HCT116 (cell line): ENCODE measurements at regions not wholly inside any gene's neighbourhood (a gene's known extent, or its start where the extent isn't known, plus 50 kb on each side); places are given as distances from the start of the nearest gene placed in this dataset.

Experiments used
- ATAC-seq: fragments of 200-7000 bp; cut with Tn5 transposase; 2 replicates; pipeline ENCODE4 v1.9.1; 2020; ENCODE audit warnings: mild to moderate bottlenecking, moderate library complexity
- BruUV-seq: library from RNA; stranded (reverse); fragments of 400-500 nt; replicated peaks from 2 replicates; lab custom pipeline; 2021; lab: Mats Ljungman, UMichigan
- CTCF ChIA-PET: fragments of 300-600 bp; sonication (Branson Sonifier 250); formaldehyde crosslinking; loops from one replicate; lab custom pipeline; 2021; ENCODE audit warnings: antibody characterized with exemption; lab: Charles Lee
- POLR2A ChIA-PET: fragments of 300-600, 350-600 bp; sonication (Branson Sonifier 250); formaldehyde crosslinking; loops from one replicate; lab custom pipeline; 2021; ENCODE audit warnings: antibody characterized with exemption; lab: Charles Lee
- RAD21 ChIA-PET, 2 experiments: fragments of 300-600 bp; sonication (Branson Sonifier 250); formaldehyde crosslinking; loops; one replicate each; lab custom pipeline; 2023; ENCODE audit warnings: low total read pairs in 2 of 2; ENCODE audit not compliant: uncharacterized antibody in 2 of 2, unreplicated experiment in 2 of 2, low non-redundant PET in 1 of 2; lab: Charles Lee
- DNase-seq: peaks from one replicate; pipeline ENCODE4 v3.0.0-alpha.2; 2010; ENCODE audit warnings: low read depth, low spot score
- H2AFZ ChIP-seq: fragments of 200-600 bp; shearing (Covaris generic), sonication (generic); 2 replicates; pipeline ENCODE4 v1.6.1; 2017; ENCODE audit warnings: low read depth, mixed run types, mixed read lengths, antibody characterized with exemption, low read length; ENCODE audit not compliant: poor library complexity, severe bottlenecking
- H3K27ac ChIP-seq: 2 replicates; pipeline ENCODE4 v1.5.1; 2012; ENCODE audit warnings: low read depth, low read length
- H3K27me3 ChIP-seq: fragments of 200-600 bp; sonication (generic); 2 replicates; pipeline ENCODE4 v1.6.1; 2016; ENCODE audit warnings: mixed run types, low read length, mixed read lengths; ENCODE audit not compliant: insufficient read depth
- H3K36me3 ChIP-seq, 2 experiments: fragments of 200-500 bp in 1 of 2; fragments of 200-600 bp in 1 of 2; sonication (Bioruptor generic) in 1 of 2; sonication (generic) in 1 of 2; 2 replicates each; pipeline versions ENCODE4 v1.5.1 to v1.6.1; 2014 to 2016; ENCODE audit warnings: low read length in 2 of 2, inconsistent platforms in 1 of 2, mixed read lengths in 1 of 2, mixed run types in 1 of 2; ENCODE audit not compliant: insufficient read depth in 2 of 2, control insufficient read depth in 1 of 2
- H3K4me1 ChIP-seq, 2 experiments: fragments of 200-600 bp in 1 of 2; sonication (generic) in 1 of 2; 2 replicates each; pipeline versions ENCODE4 v1.5.1 to v1.6.1; 2012 to 2017; ENCODE audit warnings: low read length in 2 of 2, inconsistent platforms in 1 of 2, mild to moderate bottlenecking in 1 of 2, mixed read lengths in 1 of 2, mixed run types in 1 of 2, moderate library complexity in 1 of 2; ENCODE audit not compliant: insufficient read depth in 2 of 2, control insufficient read depth in 1 of 2
- H3K4me2 ChIP-seq: fragments of 200-600 bp; sonication (generic); 2 replicates; pipeline ENCODE4 v1.6.1; 2017; ENCODE audit warnings: mixed run types, low read length, mixed read lengths
- H3K4me3 ChIP-seq, 2 experiments: fragments of 200-600 bp in 1 of 2; sonication (generic) in 1 of 2; replicated peaks in 1 of 2; 2 replicates each; pipeline ENCODE4 v1.5.1; 2011 to 2016; ENCODE audit warnings: low read length in 2 of 2, control low read depth in 1 of 2, low read depth in 1 of 2, mild to moderate bottlenecking in 1 of 2, mixed read lengths in 1 of 2, mixed run types in 1 of 2
- H3K79me2 ChIP-seq: fragments of 200-600 bp; sonication (generic); 2 replicates; pipeline ENCODE4 v1.6.1; 2017; ENCODE audit warnings: mild to moderate bottlenecking, mixed run types, low read length, moderate library complexity, mixed read lengths; ENCODE audit not compliant: insufficient read depth
- H3K9ac ChIP-seq: fragments of 200-600 bp; sonication (generic); 2 replicates; pipeline ENCODE4 v1.6.1; 2016; ENCODE audit warnings: low read length, mixed read lengths
- H3K9me2 ChIP-seq: fragments of 200-600 bp; sonication (generic), shearing (Covaris generic); 2 replicates; pipeline ENCODE4 v1.6.1; 2017; ENCODE audit warnings: mixed run types, mild to moderate bottlenecking, moderate library complexity; ENCODE audit not compliant: insufficient read depth
- H3K9me3 ChIP-seq, 2 experiments: fragments of 200-500 bp in 1 of 2; fragments of 200-600 bp in 1 of 2; sonication (Bioruptor generic) in 1 of 2; sonication (generic) in 1 of 2; 2 replicates each; pipeline ENCODE4 v1.6.1; 2014 to 2017; ENCODE audit warnings: low read length in 2 of 2, mixed read lengths in 2 of 2, inconsistent platforms in 1 of 2, low read depth in 1 of 2, mild to moderate bottlenecking in 1 of 2, mixed run types in 1 of 2, moderate library complexity in 1 of 2; ENCODE audit not compliant: control insufficient read depth in 1 of 2, insufficient read depth in 1 of 2
- H4K20me1 ChIP-seq: fragments of 200-600 bp; sonication (generic), shearing (Covaris generic); 2 replicates; pipeline ENCODE4 v1.6.1; 2017; ENCODE audit warnings: mixed run types, mild to moderate bottlenecking, moderate library complexity; ENCODE audit not compliant: insufficient read depth
- ELF1 ChIP-seq: IDR thresholded peaks from 2 replicates; pipeline ENCODE4 v1.6.1; 2012; ENCODE audit warnings: low read depth, borderline replicate concordance
- SIN3A ChIP-seq: IDR thresholded peaks from 2 replicates; pipeline ENCODE4 v1.6.1; 2012; ENCODE audit warnings: low read depth
- SP1 ChIP-seq: IDR thresholded peaks from 2 replicates; pipeline ENCODE4 v1.6.1; 2012; ENCODE audit warnings: low read depth
- SRF ChIP-seq: IDR thresholded peaks from 2 replicates; pipeline ENCODE4 v1.6.1; 2012; ENCODE audit warnings: low read depth
- YY1 ChIP-seq: IDR thresholded peaks from 2 replicates; pipeline ENCODE4 v1.6.1; 2011; ENCODE audit warnings: low read length, low read depth, moderate library complexity, mild to moderate bottlenecking; ENCODE audit not compliant: insufficient replicate concordance; ENCODE audit errors: extremely low read depth
- intact Hi-C: fragments of 100-400 bp; cut with micrococcal nuclease; formaldehyde crosslinking; loops from 2 replicates; pipeline ENCODE4 v1.10.0; 2022
- TF ChIP-seq, protein P1 (sequence below), 3 experiments: fragments of 200-600 bp in 1 of 3; sonication (generic) in 1 of 3; IDR thresholded peaks in 2 of 3; conservative IDR thresholded peaks in 1 of 3; 2 replicates each; pipeline ENCODE4 v1.5.1; 2012 to 2017; ENCODE audit warnings: low read depth in 2 of 3, low read length in 2 of 3, antibody characterized with exemption in 1 of 3, borderline replicate concordance in 1 of 3, control low read depth in 1 of 3, mild to moderate bottlenecking in 1 of 3, mixed read lengths in 1 of 3, mixed run types in 1 of 3, moderate library complexity in 1 of 3; ENCODE audit not compliant: insufficient read depth in 1 of 3
- TF ChIP-seq, protein P2 (sequence below): IDR thresholded peaks from 2 replicates; pipeline ENCODE4 v1.6.1; 2012; ENCODE audit warnings: low read depth

DNA sequence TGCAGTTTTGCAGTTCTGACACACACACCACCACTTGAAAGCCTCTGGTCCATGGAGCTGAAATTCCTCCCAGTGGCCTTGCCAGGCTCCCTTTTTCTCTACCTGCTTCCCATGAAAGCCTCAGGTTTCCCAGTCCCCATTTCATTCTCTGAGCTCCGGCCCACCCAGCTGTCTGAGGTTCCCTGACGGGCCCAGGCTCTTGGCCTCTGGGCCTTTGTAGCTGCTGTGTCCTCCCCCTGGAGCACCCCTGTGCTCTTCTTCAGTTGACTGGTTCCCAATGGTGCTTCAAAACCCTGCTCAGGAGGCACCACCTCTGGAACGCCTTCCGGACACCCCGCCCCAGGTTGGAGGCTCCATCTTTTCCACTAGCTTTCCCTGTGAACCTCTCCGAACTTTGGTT is 155.9 kb upstream of the SHB start:
- intact Hi-C loops: no loop called here
- ChIA-PET CTCF (no interaction called here), RAD21 (no interaction called here), POLR2A (interaction anchor here (0.7 kb wide), 1 partner anchor 8 kb away, joined by 3 read pairs; no protein-coding TSS in a partner anchor)
- no peak overlapping the region for H2AFZ ChIP-seq
- H3K9me2 ChIP-seq: no peaks in the 10 kb centered on the region
- no peak overlapping the region for H3K4me3 ChIP-seq
- BruUV-seq: no TSS peak
- H4K20me1 ChIP-seq: no peaks in the 10 kb centered on the region
- no peaks in the 10 kb centered on the region for H3K36me3 ChIP-seq
- no peaks in the 10 kb centered on the region for H3K79me2 ChIP-seq
- H3K4me1 ChIP-seq: peaks cover 3 to 16% of the 10 kb centered on the region in 2 experiments; a peak in 3 of 4 replicates
- H3K9me3 ChIP-seq: no peaks in the 10 kb centered on the region
- no peak for DNase-seq
- TF ChIP-seq SIN3A (no peak), SP1 (no peak), ELF1 (no peak), YY1 (no peak), SRF (no peak)
- TF ChIP-seq, protein P1, sequence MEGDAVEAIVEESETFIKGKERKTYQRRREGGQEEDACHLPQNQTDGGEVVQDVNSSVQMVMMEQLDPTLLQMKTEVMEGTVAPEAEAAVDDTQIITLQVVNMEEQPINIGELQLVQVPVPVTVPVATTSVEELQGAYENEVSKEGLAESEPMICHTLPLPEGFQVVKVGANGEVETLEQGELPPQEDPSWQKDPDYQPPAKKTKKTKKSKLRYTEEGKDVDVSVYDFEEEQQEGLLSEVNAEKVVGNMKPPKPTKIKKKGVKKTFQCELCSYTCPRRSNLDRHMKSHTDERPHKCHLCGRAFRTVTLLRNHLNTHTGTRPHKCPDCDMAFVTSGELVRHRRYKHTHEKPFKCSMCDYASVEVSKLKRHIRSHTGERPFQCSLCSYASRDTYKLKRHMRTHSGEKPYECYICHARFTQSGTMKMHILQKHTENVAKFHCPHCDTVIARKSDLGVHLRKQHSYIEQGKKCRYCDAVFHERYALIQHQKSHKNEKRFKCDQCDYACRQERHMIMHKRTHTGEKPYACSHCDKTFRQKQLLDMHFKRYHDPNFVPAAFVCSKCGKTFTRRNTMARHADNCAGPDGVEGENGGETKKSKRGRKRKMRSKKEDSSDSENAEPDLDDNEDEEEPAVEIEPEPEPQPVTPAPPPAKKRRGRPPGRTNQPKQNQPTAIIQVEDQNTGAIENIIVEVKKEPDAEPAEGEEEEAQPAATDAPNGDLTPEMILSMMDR (IDR thresholded peaks at IDR 0.05 in 2 of 3, conservative IDR thresholded peaks at IDR 0.05 in 1 of 3; ENCODE audit: borderline replicate concordance in 1 of 3, insufficient read depth in 1 of 3, low read depth in 2 of 3, low read length in 2 of 3): no peak
- TF ChIP-seq, protein P2, sequence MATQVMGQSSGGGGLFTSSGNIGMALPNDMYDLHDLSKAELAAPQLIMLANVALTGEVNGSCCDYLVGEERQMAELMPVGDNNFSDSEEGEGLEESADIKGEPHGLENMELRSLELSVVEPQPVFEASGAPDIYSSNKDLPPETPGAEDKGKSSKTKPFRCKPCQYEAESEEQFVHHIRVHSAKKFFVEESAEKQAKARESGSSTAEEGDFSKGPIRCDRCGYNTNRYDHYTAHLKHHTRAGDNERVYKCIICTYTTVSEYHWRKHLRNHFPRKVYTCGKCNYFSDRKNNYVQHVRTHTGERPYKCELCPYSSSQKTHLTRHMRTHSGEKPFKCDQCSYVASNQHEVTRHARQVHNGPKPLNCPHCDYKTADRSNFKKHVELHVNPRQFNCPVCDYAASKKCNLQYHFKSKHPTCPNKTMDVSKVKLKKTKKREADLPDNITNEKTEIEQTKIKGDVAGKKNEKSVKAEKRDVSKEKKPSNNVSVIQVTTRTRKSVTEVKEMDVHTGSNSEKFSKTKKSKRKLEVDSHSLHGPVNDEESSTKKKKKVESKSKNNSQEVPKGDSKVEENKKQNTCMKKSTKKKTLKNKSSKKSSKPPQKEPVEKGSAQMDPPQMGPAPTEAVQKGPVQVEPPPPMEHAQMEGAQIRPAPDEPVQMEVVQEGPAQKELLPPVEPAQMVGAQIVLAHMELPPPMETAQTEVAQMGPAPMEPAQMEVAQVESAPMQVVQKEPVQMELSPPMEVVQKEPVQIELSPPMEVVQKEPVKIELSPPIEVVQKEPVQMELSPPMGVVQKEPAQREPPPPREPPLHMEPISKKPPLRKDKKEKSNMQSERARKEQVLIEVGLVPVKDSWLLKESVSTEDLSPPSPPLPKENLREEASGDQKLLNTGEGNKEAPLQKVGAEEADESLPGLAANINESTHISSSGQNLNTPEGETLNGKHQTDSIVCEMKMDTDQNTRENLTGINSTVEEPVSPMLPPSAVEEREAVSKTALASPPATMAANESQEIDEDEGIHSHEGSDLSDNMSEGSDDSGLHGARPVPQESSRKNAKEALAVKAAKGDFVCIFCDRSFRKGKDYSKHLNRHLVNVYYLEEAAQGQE: no peak
- H3K9ac ChIP-seq: no peak overlapping the region
- no peak for ATAC-seq
- no peak overlapping the region for H3K27ac ChIP-seq
- no peaks in the 10 kb centered on the region for H3K27me3 ChIP-seq
- H3K4me2 ChIP-seq: no peak overlapping the region
